HCT116 (cell line): ENCODE measurements at regions not wholly inside any gene's neighbourhood (a gene's known extent, or its start where the extent isn't known, plus 50 kb on each side); places are given as distances from the start of the nearest gene placed in this dataset.
A peak's percentile ranks its signal among the peaks of the same experiment; 100 is the strongest.

Experiments used
- ATAC-seq: fragments of 200-7000 bp; cut with Tn5 transposase; 2 replicates; pipeline ENCODE4 v1.9.1; 2020; ENCODE audit warnings: mild to moderate bottlenecking, moderate library complexity
- BruUV-seq: library from RNA; stranded (reverse); fragments of 400-500 nt; replicated peaks from 2 replicates; lab custom pipeline; 2021; lab: Mats Ljungman, UMichigan
- CTCF ChIA-PET: fragments of 300-600 bp; sonication (Branson Sonifier 250); formaldehyde crosslinking; loops from one replicate; lab custom pipeline; 2021; ENCODE audit warnings: antibody characterized with exemption; lab: Charles Lee
- POLR2A ChIA-PET: fragments of 300-600, 350-600 bp; sonication (Branson Sonifier 250); formaldehyde crosslinking; loops from one replicate; lab custom pipeline; 2021; ENCODE audit warnings: antibody characterized with exemption; lab: Charles Lee
- RAD21 ChIA-PET, 2 experiments: fragments of 300-600 bp; sonication (Branson Sonifier 250); formaldehyde crosslinking; loops; one replicate each; lab custom pipeline; 2023; ENCODE audit warnings: low total read pairs in 2 of 2; ENCODE audit not compliant: uncharacterized antibody in 2 of 2, unreplicated experiment in 2 of 2, low non-redundant PET in 1 of 2; lab: Charles Lee
- DNase-seq: peaks from one replicate; pipeline ENCODE4 v3.0.0-alpha.2; 2010; ENCODE audit warnings: low read depth, low spot score
- H2AFZ ChIP-seq: fragments of 200-600 bp; shearing (Covaris generic), sonication (generic); 2 replicates; pipeline ENCODE4 v1.6.1; 2017; ENCODE audit warnings: low read depth, mixed run types, mixed read lengths, antibody characterized with exemption, low read length; ENCODE audit not compliant: poor library complexity, severe bottlenecking
- H3K27ac ChIP-seq: 2 replicates; pipeline ENCODE4 v1.5.1; 2012; ENCODE audit warnings: low read depth, low read length
- H3K27me3 ChIP-seq: fragments of 200-600 bp; sonication (generic); 2 replicates; pipeline ENCODE4 v1.6.1; 2016; ENCODE audit warnings: mixed run types, low read length, mixed read lengths; ENCODE audit not compliant: insufficient read depth
- H3K36me3 ChIP-seq, 2 experiments: fragments of 200-500 bp in 1 of 2; fragments of 200-600 bp in 1 of 2; sonication (Bioruptor generic) in 1 of 2; sonication (generic) in 1 of 2; 2 replicates each; pipeline versions ENCODE4 v1.5.1 to v1.6.1; 2014 to 2016; ENCODE audit warnings: low read length in 2 of 2, inconsistent platforms in 1 of 2, mixed read lengths in 1 of 2, mixed run types in 1 of 2; ENCODE audit not compliant: insufficient read depth in 2 of 2, control insufficient read depth in 1 of 2
- H3K4me1 ChIP-seq, 2 experiments: fragments of 200-600 bp in 1 of 2; sonication (generic) in 1 of 2; 2 replicates each; pipeline versions ENCODE4 v1.5.1 to v1.6.1; 2012 to 2017; ENCODE audit warnings: low read length in 2 of 2, inconsistent platforms in 1 of 2, mild to moderate bottlenecking in 1 of 2, mixed read lengths in 1 of 2, mixed run types in 1 of 2, moderate library complexity in 1 of 2; ENCODE audit not compliant: insufficient read depth in 2 of 2, control insufficient read depth in 1 of 2
- H3K4me2 ChIP-seq: fragments of 200-600 bp; sonication (generic); 2 replicates; pipeline ENCODE4 v1.6.1; 2017; ENCODE audit warnings: mixed run types, low read length, mixed read lengths
- H3K4me3 ChIP-seq, 2 experiments: fragments of 200-600 bp in 1 of 2; sonication (generic) in 1 of 2; replicated peaks in 1 of 2; 2 replicates each; pipeline ENCODE4 v1.5.1; 2011 to 2016; ENCODE audit warnings: low read length in 2 of 2, control low read depth in 1 of 2, low read depth in 1 of 2, mild to moderate bottlenecking in 1 of 2, mixed read lengths in 1 of 2, mixed run types in 1 of 2
- H3K79me2 ChIP-seq: fragments of 200-600 bp; sonication (generic); 2 replicates; pipeline ENCODE4 v1.6.1; 2017; ENCODE audit warnings: mild to moderate bottlenecking, mixed run types, low read length, moderate library complexity, mixed read lengths; ENCODE audit not compliant: insufficient read depth
- H3K9ac ChIP-seq: fragments of 200-600 bp; sonication (generic); 2 replicates; pipeline ENCODE4 v1.6.1; 2016; ENCODE audit warnings: low read length, mixed read lengths
- H3K9me2 ChIP-seq: fragments of 200-600 bp; sonication (generic), shearing (Covaris generic); 2 replicates; pipeline ENCODE4 v1.6.1; 2017; ENCODE audit warnings: mixed run types, mild to moderate bottlenecking, moderate library complexity; ENCODE audit not compliant: insufficient read depth
- H3K9me3 ChIP-seq, 2 experiments: fragments of 200-500 bp in 1 of 2; fragments of 200-600 bp in 1 of 2; sonication (Bioruptor generic) in 1 of 2; sonication (generic) in 1 of 2; 2 replicates each; pipeline ENCODE4 v1.6.1; 2014 to 2017; ENCODE audit warnings: low read length in 2 of 2, mixed read lengths in 2 of 2, inconsistent platforms in 1 of 2, low read depth in 1 of 2, mild to moderate bottlenecking in 1 of 2, mixed run types in 1 of 2, moderate library complexity in 1 of 2; ENCODE audit not compliant: control insufficient read depth in 1 of 2, insufficient read depth in 1 of 2
- H4K20me1 ChIP-seq: fragments of 200-600 bp; sonication (generic), shearing (Covaris generic); 2 replicates; pipeline ENCODE4 v1.6.1; 2017; ENCODE audit warnings: mixed run types, mild to moderate bottlenecking, moderate library complexity; ENCODE audit not compliant: insufficient read depth
- CBX3 ChIP-seq: IDR thresholded peaks from 2 replicates; pipeline ENCODE4 v1.6.1; 2012; ENCODE audit warnings: low read depth
- EGR1 ChIP-seq: IDR thresholded peaks from 2 replicates; pipeline ENCODE4 v1.6.1; 2012; ENCODE audit warnings: low read depth
- POLR2A ChIP-seq: IDR thresholded peaks from 2 replicates; pipeline ENCODE4 v1.7.0; 2011; ENCODE audit warnings: borderline replicate concordance; ENCODE audit not compliant: insufficient read depth, insufficient read length; ENCODE audit errors: extremely low read depth
- RAD21 ChIP-seq: IDR thresholded peaks from 2 replicates; pipeline ENCODE4 v1.6.1; 2012; ENCODE audit warnings: low read depth, mild to moderate bottlenecking
- intact Hi-C: fragments of 100-400 bp; cut with micrococcal nuclease; formaldehyde crosslinking; loops from 2 replicates; pipeline ENCODE4 v1.10.0; 2022
- TF ChIP-seq, protein P1 (sequence below): IDR thresholded peaks from 2 replicates; pipeline ENCODE4 v1.6.1; 2012; ENCODE audit warnings: low read depth
- TF ChIP-seq, protein P2 (sequence below): IDR thresholded peaks from 2 replicates; pipeline ENCODE4 v1.6.1; 2012
- TF ChIP-seq, protein P3 (sequence below), 3 experiments: fragments of 200-600 bp in 1 of 3; sonication (generic) in 1 of 3; IDR thresholded peaks in 2 of 3; conservative IDR thresholded peaks in 1 of 3; 2 replicates each; pipeline ENCODE4 v1.5.1; 2012 to 2017; ENCODE audit warnings: low read depth in 2 of 3, low read length in 2 of 3, antibody characterized with exemption in 1 of 3, borderline replicate concordance in 1 of 3, control low read depth in 1 of 3, mild to moderate bottlenecking in 1 of 3, mixed read lengths in 1 of 3, mixed run types in 1 of 3, moderate library complexity in 1 of 3; ENCODE audit not compliant: insufficient read depth in 1 of 3

DNA sequence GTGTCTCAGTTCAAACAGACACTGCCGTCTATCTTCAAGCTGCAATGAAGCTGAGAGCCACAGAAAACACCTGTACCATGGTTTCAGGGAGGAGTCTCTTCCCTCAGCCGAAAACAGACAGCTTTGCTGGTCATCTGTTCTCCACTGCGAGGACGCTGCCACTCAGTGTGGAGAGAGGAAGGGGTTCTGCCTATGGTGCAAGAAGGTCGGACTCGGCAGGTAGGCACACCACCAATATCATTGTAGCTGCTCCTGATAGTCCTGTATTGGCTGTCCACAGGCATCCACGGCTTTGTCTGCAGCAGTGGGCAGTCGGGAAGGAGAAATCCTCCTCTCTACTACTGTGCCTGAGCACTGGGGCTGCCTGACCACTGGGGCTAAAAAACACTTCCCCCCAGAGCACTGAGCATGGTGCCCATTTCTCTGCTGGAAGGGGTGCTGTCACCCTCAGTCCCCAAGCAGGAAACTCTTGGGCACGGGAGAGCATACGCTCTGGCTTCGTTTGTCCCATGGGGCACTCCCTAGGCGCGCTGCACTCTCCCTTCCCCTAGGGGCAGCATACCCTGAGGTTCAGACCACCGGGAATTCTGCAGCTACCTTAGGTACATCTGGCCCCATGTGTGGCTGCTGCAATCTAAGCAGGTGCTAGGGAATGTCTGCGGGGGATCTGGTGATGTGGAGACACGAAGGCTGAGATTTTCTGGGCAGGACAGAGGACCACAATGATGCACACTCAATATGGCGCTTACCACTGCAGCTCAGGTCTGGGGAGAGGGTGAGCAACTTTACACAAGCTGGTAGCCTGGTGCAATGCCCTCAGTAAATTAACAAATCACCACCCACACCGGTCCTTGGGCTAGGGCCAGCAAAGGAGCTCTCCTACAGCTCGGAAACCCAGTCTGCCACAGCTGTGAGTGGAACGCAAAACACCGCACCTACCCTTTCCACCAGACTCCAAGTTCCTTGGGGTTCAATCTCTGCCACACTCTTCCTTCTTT, 880.9 kb upstream of the SEMA6A start:
- H3K36me3 ChIP-seq: no peaks in the 10 kb centered on the region
- no peaks in the 10 kb centered on the region for H3K9me3 ChIP-seq
- peak overlapping the region; percentile 19; the same call in 1 of the 2 replicates for H3K9ac ChIP-seq
- no peaks in the 10 kb centered on the region for H3K9me2 ChIP-seq
- intact Hi-C loops: no loop called here
- TSS peak; percentile 49 for BruUV-seq
- no peaks in the 10 kb centered on the region for H3K4me1 ChIP-seq
- peak overlapping the region; percentile 49 to 62 for H3K4me3 ChIP-seq
- POLR2A ChIA-PET: no interaction called here
- ATAC-seq (peak; percentile 79), DNase-seq (peak; percentile 23)
- no peaks in the 10 kb centered on the region for H4K20me1 ChIP-seq
- peak overlapping the region; percentile 75 for H2AFZ ChIP-seq
- RAD21 ChIA-PET: interaction anchor here in 1 of 2 experiments (0.7 kb wide), 1 partner anchor 135 kb away, joined by 3 read pairs; no protein-coding TSS in a partner anchor
- H3K27me3 ChIP-seq: no peaks in the 10 kb centered on the region
- peak overlapping the region; percentile 80 for H3K4me2 ChIP-seq
- H3K27ac ChIP-seq: peak overlapping the region; percentile 18; the same call in 1 of the 2 replicates
- CTCF ChIA-PET: interaction anchor here (0.7 to 2.0 kb wide), 21 partner anchors 10 to 1501 kb away, joined by 3 to 9 read pairs (median 4); partner anchors contain the start of gene SEMA6A
- no peaks in the 10 kb centered on the region for H3K79me2 ChIP-seq
- TF ChIP-seq POLR2A (no peak), RAD21 (peak; percentile 27; the same call in 1 of the 2 replicates), EGR1 (no peak), CBX3 (peak; percentile 74)
- TF ChIP-seq, protein P1, sequence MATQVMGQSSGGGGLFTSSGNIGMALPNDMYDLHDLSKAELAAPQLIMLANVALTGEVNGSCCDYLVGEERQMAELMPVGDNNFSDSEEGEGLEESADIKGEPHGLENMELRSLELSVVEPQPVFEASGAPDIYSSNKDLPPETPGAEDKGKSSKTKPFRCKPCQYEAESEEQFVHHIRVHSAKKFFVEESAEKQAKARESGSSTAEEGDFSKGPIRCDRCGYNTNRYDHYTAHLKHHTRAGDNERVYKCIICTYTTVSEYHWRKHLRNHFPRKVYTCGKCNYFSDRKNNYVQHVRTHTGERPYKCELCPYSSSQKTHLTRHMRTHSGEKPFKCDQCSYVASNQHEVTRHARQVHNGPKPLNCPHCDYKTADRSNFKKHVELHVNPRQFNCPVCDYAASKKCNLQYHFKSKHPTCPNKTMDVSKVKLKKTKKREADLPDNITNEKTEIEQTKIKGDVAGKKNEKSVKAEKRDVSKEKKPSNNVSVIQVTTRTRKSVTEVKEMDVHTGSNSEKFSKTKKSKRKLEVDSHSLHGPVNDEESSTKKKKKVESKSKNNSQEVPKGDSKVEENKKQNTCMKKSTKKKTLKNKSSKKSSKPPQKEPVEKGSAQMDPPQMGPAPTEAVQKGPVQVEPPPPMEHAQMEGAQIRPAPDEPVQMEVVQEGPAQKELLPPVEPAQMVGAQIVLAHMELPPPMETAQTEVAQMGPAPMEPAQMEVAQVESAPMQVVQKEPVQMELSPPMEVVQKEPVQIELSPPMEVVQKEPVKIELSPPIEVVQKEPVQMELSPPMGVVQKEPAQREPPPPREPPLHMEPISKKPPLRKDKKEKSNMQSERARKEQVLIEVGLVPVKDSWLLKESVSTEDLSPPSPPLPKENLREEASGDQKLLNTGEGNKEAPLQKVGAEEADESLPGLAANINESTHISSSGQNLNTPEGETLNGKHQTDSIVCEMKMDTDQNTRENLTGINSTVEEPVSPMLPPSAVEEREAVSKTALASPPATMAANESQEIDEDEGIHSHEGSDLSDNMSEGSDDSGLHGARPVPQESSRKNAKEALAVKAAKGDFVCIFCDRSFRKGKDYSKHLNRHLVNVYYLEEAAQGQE: no peak
- TF ChIP-seq, protein P2, sequence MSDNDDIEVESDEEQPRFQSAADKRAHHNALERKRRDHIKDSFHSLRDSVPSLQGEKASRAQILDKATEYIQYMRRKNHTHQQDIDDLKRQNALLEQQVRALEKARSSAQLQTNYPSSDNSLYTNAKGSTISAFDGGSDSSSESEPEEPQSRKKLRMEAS: 0 out of 2 replicates have a peak, but pooled peaks have one; percentile 20
- TF ChIP-seq, protein P3, sequence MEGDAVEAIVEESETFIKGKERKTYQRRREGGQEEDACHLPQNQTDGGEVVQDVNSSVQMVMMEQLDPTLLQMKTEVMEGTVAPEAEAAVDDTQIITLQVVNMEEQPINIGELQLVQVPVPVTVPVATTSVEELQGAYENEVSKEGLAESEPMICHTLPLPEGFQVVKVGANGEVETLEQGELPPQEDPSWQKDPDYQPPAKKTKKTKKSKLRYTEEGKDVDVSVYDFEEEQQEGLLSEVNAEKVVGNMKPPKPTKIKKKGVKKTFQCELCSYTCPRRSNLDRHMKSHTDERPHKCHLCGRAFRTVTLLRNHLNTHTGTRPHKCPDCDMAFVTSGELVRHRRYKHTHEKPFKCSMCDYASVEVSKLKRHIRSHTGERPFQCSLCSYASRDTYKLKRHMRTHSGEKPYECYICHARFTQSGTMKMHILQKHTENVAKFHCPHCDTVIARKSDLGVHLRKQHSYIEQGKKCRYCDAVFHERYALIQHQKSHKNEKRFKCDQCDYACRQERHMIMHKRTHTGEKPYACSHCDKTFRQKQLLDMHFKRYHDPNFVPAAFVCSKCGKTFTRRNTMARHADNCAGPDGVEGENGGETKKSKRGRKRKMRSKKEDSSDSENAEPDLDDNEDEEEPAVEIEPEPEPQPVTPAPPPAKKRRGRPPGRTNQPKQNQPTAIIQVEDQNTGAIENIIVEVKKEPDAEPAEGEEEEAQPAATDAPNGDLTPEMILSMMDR (IDR thresholded peaks at IDR 0.05 in 2 of 3, conservative IDR thresholded peaks at IDR 0.05 in 1 of 3; ENCODE audit: borderline replicate concordance in 1 of 3, insufficient read depth in 1 of 3, low read depth in 2 of 3, low read length in 2 of 3): peak; percentile 6 to 69 (median 68); a peak in 4 of 6 replicates
